SK-N-SH (cell line): ENCODE measurements at regions not wholly inside any gene's neighbourhood (a gene's known extent, or its start where the extent isn't known, plus 50 kb on each side); places are given as distances from the start of the nearest gene placed in this dataset.

Source experiments
- CTCF ChIA-PET: fragments of 300-600, 350-600 bp; formaldehyde crosslinking; extraction: SDS; loops from one replicate; lab custom pipeline; 2021; lab: Yijun Ruan, JAX
- POLR2A ChIA-PET: fragments of 350-600 bp; sonication (Branson Sonifier 250); formaldehyde crosslinking; extraction: SDS; loops from one replicate; lab custom pipeline; 2020; ENCODE audit warnings: antibody characterized with exemption, inconsistent platforms; lab: Yijun Ruan, JAX
- DNase-seq: peaks from one replicate; pipeline ENCODE4 v3.0.0; 2012
- H2AFZ ChIP-seq: fragments of 200-600 bp; sonication (generic); 2 replicates; pipeline ENCODE4 v1.8.1; 2016; ENCODE audit warnings: antibody characterized with exemption, mild to moderate bottlenecking, low read depth
- H3F3A ChIP-seq: fragments of 200-600 bp; sonication (generic); replicated peaks from 2 replicates; pipeline ENCODE3; 2016; ENCODE audit warnings: antibody characterized with exemption, mild to moderate bottlenecking; ENCODE audit not compliant: insufficient read depth
- H3K27ac ChIP-seq, 2 experiments: fragments of 200-500 bp in 1 of 2; fragments of 200-600 bp in 1 of 2; sonication (Bioruptor generic) in 1 of 2; sonication (generic), shearing (Covaris generic) in 1 of 2; 2 replicates each; pipeline versions ENCODE4 v1.5.1 to v1.6.1; 2014 to 2016; ENCODE audit warnings: low read depth in 2 of 2, inconsistent platforms in 1 of 2, low read length in 1 of 2, mild to moderate bottlenecking in 1 of 2, mixed read lengths in 1 of 2
- H3K27me3 ChIP-seq: fragments of 200-600 bp; sonication (generic), shearing (Covaris generic); 2 replicates; pipeline ENCODE4 v1.6.1; 2016; ENCODE audit warnings: mixed run types; ENCODE audit not compliant: insufficient read depth
- H3K36me3 ChIP-seq, 2 experiments: fragments of 200-500 bp in 1 of 2; fragments of 200-600 bp in 1 of 2; sonication (Bioruptor generic) in 1 of 2; sonication (generic) in 1 of 2; replicated peaks in 1 of 2; 2 replicates each; pipeline versions ENCODE3 to v1.5.1; 2014 to 2016; ENCODE audit warnings: low read length in 1 of 2, mild to moderate bottlenecking in 1 of 2; ENCODE audit not compliant: insufficient read depth in 2 of 2, control insufficient read depth in 1 of 2
- H3K4me1 ChIP-seq, 2 experiments: fragments of 200-500 bp in 1 of 2; fragments of 200-600 bp in 1 of 2; sonication (Bioruptor generic) in 1 of 2; sonication (generic), shearing (Covaris generic) in 1 of 2; 2 replicates each; pipeline versions ENCODE4 v1.5.1 to v1.6.1; 2014 to 2016; ENCODE audit warnings: low read depth in 1 of 2, low read length in 1 of 2, mixed run types in 1 of 2; ENCODE audit not compliant: insufficient read depth in 2 of 2, control insufficient read depth in 1 of 2
- H3K4me2 ChIP-seq: fragments of 200-600 bp; sonication (generic), shearing (Covaris generic); 2 replicates; pipeline ENCODE4 v1.6.1; 2017; ENCODE audit warnings: mixed run types
- H3K4me3 ChIP-seq, 2 experiments: fragments of 200-500 bp in 1 of 2; fragments of 200-600 bp in 1 of 2; sonication (Bioruptor generic) in 1 of 2; sonication (generic), shearing (Covaris generic) in 1 of 2; 2 replicates each; pipeline versions ENCODE4 v1.5.1 to v1.8.1; 2014 to 2016; ENCODE audit warnings: low read depth in 2 of 2, inconsistent platforms in 1 of 2, low read length in 1 of 2, mild to moderate bottlenecking in 1 of 2, mixed read lengths in 1 of 2, moderate library complexity in 1 of 2
- H3K79me2 ChIP-seq: fragments of 200-600 bp; sonication (generic); 2 replicates; pipeline ENCODE4 v1.8.1; 2017; ENCODE audit warnings: mild to moderate bottlenecking; ENCODE audit not compliant: insufficient read depth
- H3K9ac ChIP-seq: fragments of 200-600 bp; sonication (generic); 2 replicates; pipeline ENCODE4 v1.6.1; 2017; ENCODE audit warnings: mixed run types
- H3K9me2 ChIP-seq: fragments of 200-600 bp; sonication (generic); 2 replicates; pipeline ENCODE4 v1.6.1; 2017; ENCODE audit warnings: mixed run types
- H3K9me3 ChIP-seq: fragments of 200-600 bp; sonication (generic); 2 replicates; pipeline ENCODE4 v1.6.1; 2017; ENCODE audit warnings: mixed run types, mild to moderate bottlenecking, moderate library complexity
- H4K20me1 ChIP-seq: fragments of 200-600 bp; sonication (generic); 2 replicates; pipeline ENCODE4 v1.6.1; 2017; ENCODE audit warnings: mild to moderate bottlenecking, mixed run types; ENCODE audit not compliant: insufficient read depth
- CHD2 ChIP-seq: fragments of 150-350 bp; IDR thresholded peaks from 2 replicates; pipeline ENCODE4 v1.6.1; 2018; ENCODE audit warnings: low read length; ENCODE audit not compliant: partially characterized antibody
- EP300 ChIP-seq, 2 experiments: IDR thresholded peaks; 2 replicates each; pipeline versions ENCODE4 v1.4.0 to v1.6.1; 2012; ENCODE audit warnings: borderline replicate concordance in 1 of 2, low read depth in 1 of 2, low read length in 1 of 2
- FOXJ3 ChIP-seq: sonication (generic); formaldehyde crosslinking; IDR thresholded peaks from 2 replicates; pipeline ENCODE4 v1.5.1; 2020; ENCODE audit warnings: mild to moderate bottlenecking, missing genetic modification reagents
- FOXM1 ChIP-seq: IDR thresholded peaks from 2 replicates; pipeline ENCODE4 v1.4.0; 2012; ENCODE audit warnings: low read depth, mild to moderate bottlenecking
- GABPA ChIP-seq: IDR thresholded peaks from 2 replicates; pipeline ENCODE4 v1.4.0; 2012; ENCODE audit warnings: low read depth, mild to moderate bottlenecking
- GATA2 ChIP-seq: sonication (generic); formaldehyde crosslinking; IDR thresholded peaks from 2 replicates; pipeline ENCODE4 v1.5.0; 2020; ENCODE audit warnings: mild to moderate bottlenecking, missing genetic modification reagents
- JUND ChIP-seq: IDR thresholded peaks from 2 replicates; pipeline ENCODE4 v1.4.0; 2012
- MAX ChIP-seq: IDR thresholded peaks from 2 replicates; pipeline ENCODE4 v1.4.0; 2012; ENCODE audit warnings: low read depth
- NRF1 ChIP-seq: IDR thresholded peaks from 2 replicates; pipeline ENCODE4 v1.6.1; 2012; ENCODE audit warnings: low read depth, mild to moderate bottlenecking, low read length
- RAD21 ChIP-seq: IDR thresholded peaks from 2 replicates; pipeline ENCODE4 v1.6.1; 2012; ENCODE audit warnings: mild to moderate bottlenecking, low read length
- RCOR1 ChIP-seq: fragments of 150-350 bp; IDR thresholded peaks from 2 replicates; pipeline ENCODE4 v1.6.1; 2017; ENCODE audit warnings: antibody characterized with exemption, low read length
- REST ChIP-seq: IDR thresholded peaks from 2 replicates; pipeline ENCODE4 v1.6.1; 2012; ENCODE audit warnings: mild to moderate bottlenecking, low read depth, low read length, moderate library complexity
- RFX5 ChIP-seq: IDR thresholded peaks from 2 replicates; pipeline ENCODE4 v1.6.1; 2012; ENCODE audit warnings: mild to moderate bottlenecking, improper control_type of control experiment, low read length
- RXRA ChIP-seq: IDR thresholded peaks from 2 replicates; pipeline ENCODE4 v1.4.0; 2012; ENCODE audit warnings: low read depth, mild to moderate bottlenecking, borderline replicate concordance
- SMC3 ChIP-seq: IDR thresholded peaks from 2 replicates; pipeline ENCODE4 v1.6.1; 2012; ENCODE audit warnings: low read depth, low read length, improper control_type of control experiment
- TCF12 ChIP-seq: IDR thresholded peaks from 2 replicates; pipeline ENCODE4 v1.4.0; 2012
- USF1 ChIP-seq: IDR thresholded peaks from 2 replicates; pipeline ENCODE4 v1.4.0; 2012; ENCODE audit warnings: low read depth, borderline replicate concordance
- YY1 ChIP-seq: IDR thresholded peaks from 2 replicates; pipeline ENCODE4 v1.4.0; 2012; ENCODE audit warnings: low read depth, mild to moderate bottlenecking
- WGBS: methylation state at CpG from one replicate; pipeline ENCODE4 v1.1.6; 2017; ENCODE audit warnings: low lambda C conversion rate; 5-methylcytosine and 5-hydroxymethylcytosine counted together
- TF ChIP-seq, protein P1 (sequence below): fragments of 150-350 bp; IDR thresholded peaks from 2 replicates; pipeline ENCODE4 v1.6.1; 2017; ENCODE audit warnings: antibody characterized with exemption, low read length, low read depth, borderline replicate concordance

DNA sequence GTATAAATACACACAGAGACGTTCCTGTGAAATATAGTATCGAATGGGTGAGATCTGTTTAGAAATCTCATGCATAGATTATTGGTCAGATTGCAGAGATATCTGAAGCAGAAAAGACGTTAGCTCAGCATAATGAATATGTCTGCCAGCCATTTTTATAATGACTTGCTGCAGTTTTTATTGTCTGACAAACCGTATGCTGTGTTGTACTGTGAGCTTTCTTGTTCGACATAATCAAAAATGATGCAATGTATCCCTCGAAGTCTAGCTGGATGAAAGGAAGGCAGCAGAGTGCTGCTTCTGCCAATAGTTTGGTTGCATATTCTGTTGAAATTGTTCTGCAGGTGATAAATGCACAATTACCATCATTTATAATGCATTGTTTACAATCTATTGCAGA is 514.9 kb upstream of the ARRDC3 start (continued):
- TF ChIP-seq, protein P1, sequence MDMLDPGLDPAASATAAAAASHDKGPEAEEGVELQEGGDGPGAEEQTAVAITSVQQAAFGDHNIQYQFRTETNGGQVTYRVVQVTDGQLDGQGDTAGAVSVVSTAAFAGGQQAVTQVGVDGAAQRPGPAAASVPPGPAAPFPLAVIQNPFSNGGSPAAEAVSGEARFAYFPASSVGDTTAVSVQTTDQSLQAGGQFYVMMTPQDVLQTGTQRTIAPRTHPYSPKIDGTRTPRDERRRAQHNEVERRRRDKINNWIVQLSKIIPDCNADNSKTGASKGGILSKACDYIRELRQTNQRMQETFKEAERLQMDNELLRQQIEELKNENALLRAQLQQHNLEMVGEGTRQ: no peak
- TF ChIP-seq, all 33 proteins: peak for 0

DNA sequence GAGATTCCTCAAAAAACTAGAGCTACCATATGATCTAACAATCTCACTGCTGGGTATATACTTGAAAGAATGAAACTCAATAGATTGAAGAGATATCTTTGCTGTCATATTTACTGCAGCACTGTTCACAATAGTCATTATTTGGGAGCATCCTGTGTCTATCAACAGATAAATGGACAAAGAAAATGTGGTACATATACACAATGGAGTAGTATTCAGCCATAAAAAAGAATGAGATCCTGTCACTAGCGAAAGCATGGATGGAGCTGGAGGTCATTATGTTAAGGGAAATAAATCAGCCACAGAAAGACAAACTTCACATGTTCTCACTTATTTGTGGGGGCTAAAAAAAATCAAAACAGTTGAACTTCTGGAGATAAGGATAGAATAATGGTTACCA is 505.7 kb upstream of the ARRDC3 start:
- Histone ChIP-seq H3K4me3 (no peak overlapping the region), H3K27me3 (no peaks in the 10 kb centered on the region), H3K36me3 (no peaks in the 10 kb centered on the region), H3K9me2 (peaks cover 6% of the 10 kb centered on the region), H3K4me1 (no peaks in the 10 kb centered on the region; a peak in 1 of 4 replicates), H3K9me3 (no peaks in the 10 kb centered on the region), H3F3A (no peaks in the 10 kb centered on the region), H4K20me1 (no peaks in the 10 kb centered on the region), H3K4me2 (no peak overlapping the region), H3K27ac (no peak overlapping the region), H3K9ac (no peak overlapping the region), H2AFZ (no peak overlapping the region), H3K79me2 (no peaks in the 10 kb centered on the region)
- no peak for DNase-seq
- TF ChIP-seq RXRA (no peak), REST (no peak)
- ChIA-PET CTCF (no interaction called here), POLR2A (no interaction called here)
- 89% methylated on average over 1 of the region's 1 CpG for WGBS

DNA sequence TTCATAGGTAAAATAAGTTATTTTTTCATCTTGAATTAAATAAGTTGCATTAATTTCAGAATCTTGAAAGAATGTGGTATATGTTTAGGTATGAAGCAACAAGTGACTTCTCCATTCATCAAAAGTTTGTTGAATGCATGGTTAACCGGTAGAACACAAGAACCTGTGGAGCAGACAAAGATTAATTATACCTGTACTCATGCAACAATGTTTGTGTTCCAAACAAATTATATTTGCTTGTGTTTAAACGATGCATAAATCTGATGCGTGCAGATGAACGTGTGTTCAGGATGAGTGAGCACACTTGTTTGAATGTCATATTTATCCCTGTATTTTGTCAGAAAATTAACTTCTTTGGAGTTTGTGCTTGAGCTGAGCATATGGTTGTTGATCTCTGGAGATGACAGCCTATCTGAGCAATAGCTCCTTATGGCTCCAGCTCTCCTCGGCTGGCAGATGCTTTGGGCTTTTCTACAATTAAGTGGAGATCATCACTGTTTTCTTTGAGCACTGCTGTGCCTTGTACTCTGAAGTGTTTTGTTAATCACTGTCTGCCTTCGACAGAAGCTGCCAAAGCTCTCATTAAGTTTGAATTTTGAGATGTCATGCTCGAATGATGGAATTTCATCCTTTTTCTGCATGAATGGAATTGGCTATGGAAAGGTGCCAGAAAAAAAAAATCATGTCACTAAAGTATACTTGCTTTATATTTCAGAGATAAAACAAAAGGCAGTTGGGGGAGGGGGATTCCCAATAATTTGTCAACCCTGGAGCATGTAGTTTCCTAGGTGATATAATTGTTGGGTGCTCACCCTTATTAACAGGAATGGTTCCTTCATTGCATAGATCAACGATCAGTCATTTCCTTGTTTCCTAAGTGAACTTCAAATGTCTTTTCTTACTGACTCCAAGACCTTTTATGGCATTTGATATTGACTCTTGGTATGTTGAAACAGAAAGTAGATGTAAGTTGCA is 502.5 kb upstream of the ARRDC3 start:
- H3F3A ChIP-seq: no peaks in the 10 kb centered on the region
- POLR2A ChIA-PET: no interaction called here

More for the DNA sequence above, 502.5 kb upstream of the ARRDC3 start:
- CTCF ChIA-PET: interaction anchor here (0.8 kb wide), 1 partner anchor 74 kb away, joined by 3 read pairs; no protein-coding TSS in a partner anchor
- H3K27me3 ChIP-seq: no peaks in the 10 kb centered on the region
- H3K27ac ChIP-seq: no peak overlapping the region
- no peaks in the 10 kb centered on the region for H4K20me1 ChIP-seq
- H3K9me2 ChIP-seq: peaks cover 6% of the 10 kb centered on the region
- no peak overlapping the region for H3K4me2 ChIP-seq
- WGBS: 64% methylated on average over 8 of the region's 8 CpGs
- H3K36me3 ChIP-seq: no peaks in the 10 kb centered on the region
- H3K9me3 ChIP-seq: no peaks in the 10 kb centered on the region
- no peak overlapping the region for H3K4me3 ChIP-seq
- no peak for DNase-seq
- no peak overlapping the region for H3K9ac ChIP-seq
- TF ChIP-seq RFX5 (no peak), TCF12 (no peak), FOXM1 (no peak), EP300 (IDR thresholded peaks at IDR 0.05; ENCODE audit: borderline replicate concordance in 1 of 2, low read depth in 1 of 2, low read length in 1 of 2) (no peak), CHD2 (no peak), NRF1 (no peak), GATA2 (CRISPR knock-in tag) (no peak), YY1 (no peak), MAX (no peak), FOXJ3 (CRISPR knock-in tag) (no peak), RAD21 (no peak), USF1 (no peak), RXRA (no peak), SMC3 (no peak), JUND (no peak), GABPA (no peak), RCOR1 (no peak)
- TF ChIP-seq, all 33 proteins: peak for 0
- no peaks in the 10 kb centered on the region for H3K79me2 ChIP-seq
- peak overlapping the region; percentile 42; the same call in 1 of the 2 replicates for H2AFZ ChIP-seq
- H3K4me1 ChIP-seq: no peaks in the 10 kb centered on the region; a peak in 1 of 4 replicates
